ENCODE measurements at regions not wholly inside any gene's neighbourhood (a gene's known extent, or its start where the extent isn't known, plus 50 kb on each side); places are given as distances from the start of the nearest gene placed in this dataset.

DNA sequence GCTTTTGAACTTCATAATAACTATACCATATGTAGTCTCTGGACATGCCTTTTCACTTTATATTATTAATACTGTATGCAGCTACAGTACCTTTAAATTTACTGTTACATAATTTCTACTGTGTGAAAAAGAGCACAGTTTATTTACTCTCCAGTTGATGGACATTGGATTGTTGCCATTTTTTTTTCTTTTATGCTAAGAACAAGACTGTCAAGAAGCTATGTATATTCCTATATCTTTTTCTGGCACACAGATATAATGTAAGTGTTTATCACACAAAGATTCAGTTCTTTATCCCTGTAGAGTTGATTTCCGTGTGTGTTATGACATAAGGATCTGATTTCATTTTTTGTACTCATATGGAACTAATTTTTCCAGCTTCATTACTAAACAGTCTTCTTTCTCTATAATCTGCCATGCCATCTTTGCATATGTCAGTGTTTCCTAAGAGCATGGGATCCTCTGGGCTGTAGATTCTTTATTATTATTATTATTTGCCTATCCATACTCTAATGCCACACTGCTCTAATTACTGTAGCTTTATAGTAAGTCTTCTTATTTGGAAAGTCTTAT is 593.0 kb upstream of the ATP2B1 start:
- DNase-seq: no peak

- no peak for DNase-seq
Measured at GRCh38 chr12:90301095-90301494, 592.5 kb upstream of the ATP2B1 start.

- no peak for DNase-seq
Measured at GRCh38 chr12:90299666-90300065, 591.0 kb upstream of the ATP2B1 start.

GRCh38 chr12:90299121-90299520 is 590.5 kb upstream of the ATP2B1 start:
- DNase-seq: no peak

GRCh38 chr12:90298289-90298948 is 589.8 kb upstream of the ATP2B1 start:
- no peak for DNase-seq

- DNase-seq: no peak
Measured at GRCh38 chr12:90295858-90296257, 587.2 kb upstream of the ATP2B1 start.

DNA sequence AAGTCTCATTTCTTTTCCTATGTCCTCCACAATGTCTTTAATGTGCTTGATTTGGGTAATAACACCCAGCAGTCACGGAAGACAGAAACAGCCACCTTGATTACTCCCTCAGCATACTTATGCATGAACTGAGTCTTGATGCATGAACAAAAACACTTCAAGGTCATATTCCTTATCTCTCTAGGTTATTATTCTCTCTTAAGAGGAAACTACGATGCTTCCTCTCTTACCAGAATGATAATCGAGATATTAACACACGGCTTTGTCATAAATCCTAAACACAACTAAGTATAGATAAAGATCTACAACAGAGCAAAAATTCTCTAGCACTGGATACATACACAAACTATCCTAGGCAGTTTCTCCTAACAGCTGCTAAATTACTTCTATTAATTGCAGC is 583.5 kb upstream of the ATP2B1 start:
- no peak for DNase-seq

GRCh38 chr12:90290980-90291975 is 582.6 kb upstream of the ATP2B1 start:
- no peak for DNase-seq

GRCh38 chr12:90287585-90287984 is 578.9 kb upstream of the ATP2B1 start:
- DNase-seq: no peak

GRCh38 chr12:90281154-90281868 is 572.7 kb upstream of the ATP2B1 start:
- no peak for DNase-seq

DNA sequence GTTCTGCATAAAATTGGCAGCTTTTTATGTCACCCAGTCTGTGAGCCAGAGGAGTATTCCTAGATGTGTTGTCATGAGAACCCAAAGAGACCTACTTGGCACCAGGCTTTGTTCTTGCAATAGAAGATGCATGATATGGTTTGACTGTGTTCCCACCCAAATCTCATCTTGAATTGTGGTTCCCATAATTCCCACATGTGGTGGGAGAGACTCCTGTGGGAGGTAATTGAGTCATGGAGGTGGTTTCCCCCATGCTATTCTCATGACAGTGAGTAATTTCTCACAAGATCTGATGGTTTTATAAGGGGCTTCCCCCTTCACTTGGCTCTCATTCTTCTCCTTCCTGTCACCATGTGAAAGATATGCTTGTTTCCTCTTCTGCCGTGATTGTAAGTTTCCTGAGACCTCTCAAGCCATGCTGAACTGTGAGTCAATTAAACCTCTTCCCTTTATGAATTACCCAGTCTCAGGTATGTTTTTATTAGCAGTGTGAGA is 572.0 kb upstream of the ATP2B1 start:
- DNase-seq: no peak

GRCh38 chr12:90280033-90280432 is 571.4 kb upstream of the ATP2B1 start:
- no peak for DNase-seq

- DNase-seq: no peak
Measured at GRCh38 chr12:90275088-90275487, 566.5 kb upstream of the ATP2B1 start.

DNA sequence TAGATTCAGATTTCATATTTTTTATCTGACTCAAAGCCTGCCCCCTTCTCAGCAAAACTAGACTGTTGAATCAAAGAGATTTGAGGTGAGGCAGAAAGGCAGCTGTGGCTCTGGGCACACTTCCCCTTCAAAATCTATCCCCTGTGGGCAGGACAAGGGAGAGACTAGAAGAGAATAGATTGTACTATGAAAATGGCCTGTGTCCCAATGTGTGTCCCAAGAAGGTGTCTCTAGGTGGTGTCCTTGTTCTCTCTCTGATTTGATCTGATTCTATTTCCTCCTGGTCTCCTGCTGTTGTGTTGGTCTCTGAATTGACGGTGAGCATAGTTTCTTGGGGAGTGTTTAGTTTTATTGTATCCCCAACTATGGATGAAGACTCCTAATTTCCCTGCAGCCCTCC is 565.8 kb upstream of the ATP2B1 start:
- peak in 1 of 2 experiments; percentile 8 for DNase-seq

GRCh38 chr12:90268574-90268973 is 559.9 kb upstream of the ATP2B1 start:
- no peak for DNase-seq

- DNase-seq: no peak
Measured at GRCh38 chr12:90262251-90262650, 553.6 kb upstream of the ATP2B1 start.

DNA sequence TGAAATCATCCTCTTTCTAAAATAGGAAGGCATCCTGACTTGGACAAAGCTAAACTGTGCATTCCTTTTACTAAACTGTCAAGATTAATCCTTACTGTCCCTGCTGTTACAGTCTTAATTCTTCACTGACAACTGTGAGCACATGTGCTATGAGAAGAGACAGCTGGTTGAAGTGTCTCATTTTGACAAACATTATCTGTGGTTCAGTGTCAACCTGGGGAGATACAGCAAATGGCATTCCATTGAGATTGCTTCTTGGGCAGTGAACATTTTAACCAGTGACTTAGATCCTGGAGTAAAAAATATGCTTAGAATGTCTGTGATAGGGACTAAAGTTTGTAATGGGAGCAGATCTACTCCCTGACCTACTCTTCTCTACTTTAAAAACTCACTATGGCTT is 552.6 kb upstream of the ATP2B1 start:
- no peak for DNase-seq

DNA sequence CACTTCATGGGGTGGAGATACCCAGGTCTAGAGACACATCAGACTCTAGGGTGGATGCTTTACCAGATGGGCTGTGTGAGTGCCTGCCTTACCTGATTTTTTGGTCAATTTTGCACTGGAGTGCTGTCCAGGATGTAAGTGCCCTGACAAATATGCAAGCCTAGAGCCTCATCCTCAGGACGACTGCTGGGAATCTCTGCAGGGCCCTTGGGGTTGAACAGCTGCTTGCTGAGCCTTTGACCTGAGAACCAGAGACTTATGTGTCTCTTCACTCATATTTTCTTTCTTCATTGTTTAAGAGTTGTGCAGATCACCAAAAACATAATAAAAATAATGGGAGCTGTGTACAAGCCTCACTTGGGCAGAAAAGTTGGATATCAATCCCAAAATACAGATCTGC is 551.5 kb upstream of the ATP2B1 start:
- DNase-seq: no peak

DNA sequence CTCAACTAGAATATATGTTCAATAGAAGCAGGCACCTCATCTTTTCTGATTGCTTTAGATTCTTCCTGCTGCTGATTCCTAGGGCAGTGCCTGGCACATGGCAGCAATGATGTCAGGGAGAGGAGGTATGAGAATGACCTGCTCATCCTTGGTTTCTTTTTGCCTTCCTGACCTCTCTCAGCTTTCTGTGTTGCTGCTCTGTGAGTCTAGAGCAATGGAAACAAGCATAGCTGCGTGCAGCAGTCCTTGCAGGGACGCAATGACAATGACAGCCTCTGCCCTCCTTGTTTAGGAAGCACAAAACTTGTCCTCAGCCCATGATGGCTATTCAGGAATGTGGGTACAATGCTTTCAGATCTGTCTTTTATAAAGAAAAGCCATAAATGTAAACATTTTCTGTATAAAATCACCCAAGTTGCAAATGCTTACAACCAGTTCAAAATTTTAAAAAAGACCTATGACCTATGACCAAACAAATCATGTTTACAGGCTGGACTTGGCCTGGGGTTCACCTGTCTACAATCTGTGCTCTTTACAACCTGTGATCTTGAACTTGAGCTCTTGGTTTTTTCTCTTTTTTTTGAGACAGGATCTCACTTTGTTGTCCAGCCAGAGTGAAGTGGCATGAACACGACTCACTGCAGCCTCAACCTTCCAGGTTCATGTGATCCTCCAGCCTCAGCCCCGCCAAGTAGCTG is 549.4 kb upstream of the ATP2B1 start:
- no peak for DNase-seq

- DNase-seq: no peak
Measured at GRCh38 chr12:90254796-90255195, 546.2 kb upstream of the ATP2B1 start.

DNA sequence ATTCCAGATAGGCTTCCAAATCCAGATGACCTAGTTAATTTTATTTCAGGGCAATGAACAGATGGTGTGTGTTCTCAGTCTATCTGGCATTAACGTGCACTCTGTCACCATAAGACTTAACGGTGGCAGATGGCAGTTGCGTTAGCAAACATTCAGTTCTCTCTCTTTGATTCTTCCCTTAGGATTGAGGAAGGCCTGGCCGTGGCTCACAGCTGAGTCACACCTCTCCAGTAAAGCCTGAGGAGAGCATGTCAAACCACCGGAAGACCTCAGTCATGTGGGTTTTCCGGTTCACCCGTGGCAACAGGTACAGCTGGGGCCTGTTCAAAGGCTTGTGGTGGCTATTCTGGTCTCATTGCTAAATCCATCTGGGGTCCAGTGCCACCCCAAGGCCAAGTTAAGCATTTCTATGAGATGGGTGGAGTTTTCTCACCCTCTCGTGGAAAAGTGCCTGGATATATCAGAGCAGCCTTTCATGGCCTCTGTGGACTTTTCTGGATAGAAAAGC is 545.1 kb upstream of the ATP2B1 start:
- DNase-seq: peak; percentile 29 to 43

- DNase-seq: peak; percentile 32 to 41
Measured at GRCh38 chr12:90253136-90253535, 544.5 kb upstream of the ATP2B1 start.
